CD14-positive monocyte (primary cell): ENCODE measurements at regions not wholly inside any gene's neighbourhood (a gene's known extent, or its start where the extent isn't known, plus 50 kb on each side); places are given as distances from the start of the nearest gene placed in this dataset.

Experiments
- DNase-seq, 3 donors: peaks; one replicate each; pipeline ENCODE4 v3.0.0-alpha.2; 2011 to 2022
- H2AFZ ChIP-seq: 2 replicates; pipeline ENCODE4 v1.6.0; 2012; ENCODE audit warnings: mild to moderate bottlenecking, low read depth, low read length, inconsistent platforms; ENCODE audit not compliant: insufficient read depth, poor library complexity, severe bottlenecking
- H3K27ac ChIP-seq, 2 donors: 1 replicate in 1 of 2; 2 replicates in 1 of 2; pipeline ENCODE4 v1.5.1; 2012 to 2013; ENCODE audit warnings: low read length in 2 of 2, control low read depth in 1 of 2, inconsistent platforms in 1 of 2, low read depth in 1 of 2, mild to moderate bottlenecking in 1 of 2
- H3K27me3 ChIP-seq, 2 donors: one replicate each; pipeline versions ENCODE4 v1.6.0 to v1.6.1; 2011 to 2013; ENCODE audit warnings: low read length in 2 of 2; ENCODE audit not compliant: control insufficient read depth in 2 of 2, insufficient read depth in 2 of 2
- H3K36me3 ChIP-seq, 2 donors: replicated peaks in 1 of 2; 1 replicate in 1 of 2; 2 replicates in 1 of 2; pipeline versions ENCODE4 v1.5.1 to v1.6.1; 2012 to 2013; ENCODE audit warnings: low read length in 2 of 2, control low read depth in 1 of 2, inconsistent platforms in 1 of 2, mild to moderate bottlenecking in 1 of 2; ENCODE audit not compliant: insufficient read depth in 2 of 2, control insufficient read depth in 1 of 2
- H3K4me1 ChIP-seq, 2 donors: 1 replicate in 1 of 2; 2 replicates in 1 of 2; pipeline versions ENCODE4 v1.5.1 to v1.6.1; 2012 to 2013; ENCODE audit warnings: low read length in 2 of 2, control low read depth in 1 of 2, inconsistent platforms in 1 of 2, mild to moderate bottlenecking in 1 of 2, moderate library complexity in 1 of 2; ENCODE audit not compliant: insufficient read depth in 2 of 2, control insufficient read depth in 1 of 2
- H3K4me2 ChIP-seq: replicated peaks from 2 replicates; pipeline ENCODE3; 2012; ENCODE audit warnings: low read length, moderate library complexity, mild to moderate bottlenecking; ENCODE audit not compliant: poor library complexity, severe bottlenecking; ENCODE audit errors: extremely low read depth
- H3K4me3 ChIP-seq, 3 experiments: fragments of 200-600 bp in 1 of 3; sonication (generic) in 1 of 3; replicated peaks in 1 of 3; 1 replicate in 2 of 3; 2 replicates in 1 of 3; pipeline ENCODE4 v1.5.1; 2011 to 2013; ENCODE audit warnings: low read length in 3 of 3, mild to moderate bottlenecking in 3 of 3, control low read depth in 2 of 3, low read depth in 2 of 3, inconsistent platforms in 1 of 3, moderate library complexity in 1 of 3
- H3K79me2 ChIP-seq: 2 replicates; pipeline ENCODE4 v1.6.0; 2012; ENCODE audit warnings: mild to moderate bottlenecking, control low read depth, inconsistent platforms, low read length, moderate library complexity; ENCODE audit not compliant: insufficient read depth
- H3K9ac ChIP-seq: 2 replicates; pipeline ENCODE4 v1.6.0; 2017; ENCODE audit warnings: low read length, mild to moderate bottlenecking; ENCODE audit not compliant: insufficient read depth, poor library complexity, severe bottlenecking
- H3K9me3 ChIP-seq, 2 donors: replicated peaks in 1 of 2; 1 replicate in 1 of 2; 2 replicates in 1 of 2; pipeline versions ENCODE4 v1.5.1 to v1.6.1; 2012 to 2013; ENCODE audit warnings: low read length in 2 of 2, control low read depth in 1 of 2; ENCODE audit not compliant: control insufficient read depth in 1 of 2, insufficient read depth in 1 of 2
- H4K20me1 ChIP-seq: 2 replicates; pipeline ENCODE4 v1.6.0; 2012; ENCODE audit warnings: mild to moderate bottlenecking, low read length, control low read depth, moderate library complexity; ENCODE audit not compliant: insufficient read depth
- H3K27ac Mint-ChIP-seq, 7 donors: one replicate each; pipeline ENCODE4 v1.8.0; 2020; ENCODE audit warnings: mild to moderate bottlenecking in 7 of 7, mixed read lengths in 7 of 7, moderate library complexity in 6 of 7, inconsistent platforms in 2 of 7
- H3K27me3 Mint-ChIP-seq, 3 donors: one replicate each; pipeline ENCODE4 v1.8.0; 2021 to 2022; ENCODE audit warnings: low read depth in 3 of 3, mild to moderate bottlenecking in 3 of 3, mixed read lengths in 3 of 3, moderate library complexity in 3 of 3, inconsistent platforms in 1 of 3
- H3K36me3 Mint-ChIP-seq, 2 donors: one replicate each; pipeline ENCODE4 v1.8.0; 2020; ENCODE audit warnings: mixed read lengths in 2 of 2, inconsistent platforms in 1 of 2, mild to moderate bottlenecking in 1 of 2
- H3K4me1 Mint-ChIP-seq: one replicate; pipeline ENCODE4 v1.8.0; 2020; ENCODE audit warnings: mild to moderate bottlenecking, mixed read lengths
- H3K4me3 Mint-ChIP-seq, 2 donors: one replicate each; pipeline ENCODE4 v1.8.0; 2020; ENCODE audit warnings: mild to moderate bottlenecking in 2 of 2, mixed read lengths in 2 of 2, moderate library complexity in 1 of 2
- H3K9me3 Mint-ChIP-seq, 7 donors: one replicate each; pipeline ENCODE4 v1.8.0; 2020 to 2022; ENCODE audit warnings: mixed read lengths in 7 of 7, mild to moderate bottlenecking in 6 of 7, moderate library complexity in 6 of 7, inconsistent platforms in 2 of 7
- CTCF ChIP-seq: fragments of 200-600 bp; IDR thresholded peaks from one replicate; pipeline ENCODE4 v1.8.0; 2022; ENCODE audit warnings: antibody characterized with exemption, mild to moderate bottlenecking
- WGBS: methylation state at CpG from one replicate; pipeline ENCODE4 v1.1.5; 2013; ENCODE audit warnings: missing lambda C conversion rate; ENCODE audit not compliant: insufficient coverage; 5-methylcytosine and 5-hydroxymethylcytosine counted together
- intact Hi-C, 2 donors: fragments of 100-400 bp; cut with micrococcal nuclease; formaldehyde crosslinking; loops; one replicate each; pipeline versions ENCODE4 v1.15.0 to v1.15.1; 2023

- Histone ChIP-seq H3K27me3 (no peaks in the 10 kb centered on the region), H3K9ac (no peak overlapping the region), H3K9me3 (no peaks in the 10 kb centered on the region), H4K20me1 (no peaks in the 10 kb centered on the region), H3K4me3 (no peak overlapping the region), H3K79me2 (no peaks in the 10 kb centered on the region), H3K27ac (no peak overlapping the region), H3K36me3 (no peaks in the 10 kb centered on the region), H3K4me1 (no peaks in the 10 kb centered on the region), H3K4me2 (no peak overlapping the region), H2AFZ (no peak overlapping the region)
- Mint-ChIP-seq H3K4me1 (no peaks in the 10 kb centered on the region), H3K4me3 (no peak overlapping the region), H3K36me3 (no peaks in the 10 kb centered on the region), H3K9me3 (peaks cover 0 to 11% (median 4%) of the 10 kb centered on the region in 7 donors), H3K27me3 (no peaks in the 10 kb centered on the region), H3K27ac (no peak overlapping the region)
- DNase-seq: no peak
- WGBS: no CpG with 5 or more reads among the region's 4 CpGs
- intact Hi-C loops: no loop called here
- no peak for TF ChIP-seq CTCF
These were observed 636.4 kb downstream of the USP25 start for GRCh38 chr21:16366207-16366606.

- Mint-ChIP-seq H3K4me3 (no peak overlapping the region), H3K27ac (no peak overlapping the region), H3K9me3 (peaks cover 0 to 11% (median 4%) of the 10 kb centered on the region in 7 donors), H3K27me3 (no peaks in the 10 kb centered on the region), H3K4me1 (no peaks in the 10 kb centered on the region), H3K36me3 (no peaks in the 10 kb centered on the region)
- Histone ChIP-seq H3K36me3 (no peaks in the 10 kb centered on the region), H3K27me3 (no peaks in the 10 kb centered on the region), H4K20me1 (no peaks in the 10 kb centered on the region), H3K4me2 (no peak overlapping the region), H2AFZ (no peak overlapping the region), H3K27ac (no peak overlapping the region), H3K9ac (no peak overlapping the region), H3K4me1 (no peaks in the 10 kb centered on the region), H3K9me3 (no peaks in the 10 kb centered on the region), H3K79me2 (no peaks in the 10 kb centered on the region), H3K4me3 (no peak overlapping the region)
- WGBS: no CpG with 5 or more reads among the region's 1 CpG
- no peak for TF ChIP-seq CTCF
- no peak for DNase-seq
- intact Hi-C loops: no loop called here
These were observed 637.3 kb downstream of the USP25 start for GRCh38 chr21:16367079-16367478.
